ENCODE measurements at regions not wholly inside any gene's neighbourhood (a gene's known extent, or its start where the extent isn't known, plus 50 kb on each side); places are given as distances from the start of the nearest gene placed in this dataset.

DNA sequence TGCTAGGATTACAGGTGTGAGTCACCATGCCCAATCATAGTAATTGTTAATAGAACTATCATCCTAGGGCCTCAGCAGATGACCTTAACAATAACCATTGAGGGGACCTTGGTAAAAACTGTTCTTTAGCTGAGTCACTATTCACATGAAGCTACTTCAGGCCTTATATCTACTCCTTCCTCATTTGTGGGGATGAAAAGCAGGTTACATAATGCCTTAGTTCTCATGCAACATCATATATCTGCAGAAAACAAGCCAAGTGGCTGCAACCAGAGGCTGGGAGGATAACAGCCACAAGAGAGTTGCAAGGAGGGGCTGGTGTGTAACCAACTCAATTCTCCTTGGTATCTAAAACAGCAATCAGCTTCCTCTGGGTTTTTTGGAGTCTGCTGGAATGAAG is 445.4 kb downstream of the NBAS start:
- TF ChIP-seq GATA3 (IDR thresholded peaks at IDR 0.05; ENCODE audit: low read depth, low read length) (no peak), GATA2 (IDR thresholded peaks at IDR 0.05; ENCODE audit: low read depth, low read length) (no peak)

All from SH-SY5Y (cell line).